HCT116 (cell line): ENCODE measurements at regions not wholly inside any gene's neighbourhood (a gene's known extent, or its start where the extent isn't known, plus 50 kb on each side); places are given as distances from the start of the nearest gene placed in this dataset.

ENCODE experiments used
- ATAC-seq: fragments of 200-7000 bp; cut with Tn5 transposase; 2 replicates; pipeline ENCODE4 v1.9.1; 2020; ENCODE audit warnings: mild to moderate bottlenecking, moderate library complexity
- BruUV-seq: library from RNA; stranded (reverse); fragments of 400-500 nt; replicated peaks from 2 replicates; lab custom pipeline; 2021; lab: Mats Ljungman, UMichigan
- CTCF ChIA-PET: fragments of 300-600 bp; sonication (Branson Sonifier 250); formaldehyde crosslinking; loops from one replicate; lab custom pipeline; 2021; ENCODE audit warnings: antibody characterized with exemption; lab: Charles Lee
- POLR2A ChIA-PET: fragments of 300-600, 350-600 bp; sonication (Branson Sonifier 250); formaldehyde crosslinking; loops from one replicate; lab custom pipeline; 2021; ENCODE audit warnings: antibody characterized with exemption; lab: Charles Lee
- RAD21 ChIA-PET, 2 experiments: fragments of 300-600 bp; sonication (Branson Sonifier 250); formaldehyde crosslinking; loops; one replicate each; lab custom pipeline; 2023; ENCODE audit warnings: low total read pairs in 2 of 2; ENCODE audit not compliant: uncharacterized antibody in 2 of 2, unreplicated experiment in 2 of 2, low non-redundant PET in 1 of 2; lab: Charles Lee
- DNase-seq: peaks from one replicate; pipeline ENCODE4 v3.0.0-alpha.2; 2010; ENCODE audit warnings: low read depth, low spot score
- H2AFZ ChIP-seq: fragments of 200-600 bp; shearing (Covaris generic), sonication (generic); 2 replicates; pipeline ENCODE4 v1.6.1; 2017; ENCODE audit warnings: low read depth, mixed run types, mixed read lengths, antibody characterized with exemption, low read length; ENCODE audit not compliant: poor library complexity, severe bottlenecking
- H3K27ac ChIP-seq: 2 replicates; pipeline ENCODE4 v1.5.1; 2012; ENCODE audit warnings: low read depth, low read length
- H3K27me3 ChIP-seq: fragments of 200-600 bp; sonication (generic); 2 replicates; pipeline ENCODE4 v1.6.1; 2016; ENCODE audit warnings: mixed run types, low read length, mixed read lengths; ENCODE audit not compliant: insufficient read depth
- H3K36me3 ChIP-seq, 2 experiments: fragments of 200-500 bp in 1 of 2; fragments of 200-600 bp in 1 of 2; sonication (Bioruptor generic) in 1 of 2; sonication (generic) in 1 of 2; 2 replicates each; pipeline versions ENCODE4 v1.5.1 to v1.6.1; 2014 to 2016; ENCODE audit warnings: low read length in 2 of 2, inconsistent platforms in 1 of 2, mixed read lengths in 1 of 2, mixed run types in 1 of 2; ENCODE audit not compliant: insufficient read depth in 2 of 2, control insufficient read depth in 1 of 2
- H3K4me1 ChIP-seq, 2 experiments: fragments of 200-600 bp in 1 of 2; sonication (generic) in 1 of 2; 2 replicates each; pipeline versions ENCODE4 v1.5.1 to v1.6.1; 2012 to 2017; ENCODE audit warnings: low read length in 2 of 2, inconsistent platforms in 1 of 2, mild to moderate bottlenecking in 1 of 2, mixed read lengths in 1 of 2, mixed run types in 1 of 2, moderate library complexity in 1 of 2; ENCODE audit not compliant: insufficient read depth in 2 of 2, control insufficient read depth in 1 of 2
- H3K4me2 ChIP-seq: fragments of 200-600 bp; sonication (generic); 2 replicates; pipeline ENCODE4 v1.6.1; 2017; ENCODE audit warnings: mixed run types, low read length, mixed read lengths
- H3K4me3 ChIP-seq, 2 experiments: fragments of 200-600 bp in 1 of 2; sonication (generic) in 1 of 2; replicated peaks in 1 of 2; 2 replicates each; pipeline ENCODE4 v1.5.1; 2011 to 2016; ENCODE audit warnings: low read length in 2 of 2, control low read depth in 1 of 2, low read depth in 1 of 2, mild to moderate bottlenecking in 1 of 2, mixed read lengths in 1 of 2, mixed run types in 1 of 2
- H3K79me2 ChIP-seq: fragments of 200-600 bp; sonication (generic); 2 replicates; pipeline ENCODE4 v1.6.1; 2017; ENCODE audit warnings: mild to moderate bottlenecking, mixed run types, low read length, moderate library complexity, mixed read lengths; ENCODE audit not compliant: insufficient read depth
- H3K9ac ChIP-seq: fragments of 200-600 bp; sonication (generic); 2 replicates; pipeline ENCODE4 v1.6.1; 2016; ENCODE audit warnings: low read length, mixed read lengths
- H3K9me2 ChIP-seq: fragments of 200-600 bp; sonication (generic), shearing (Covaris generic); 2 replicates; pipeline ENCODE4 v1.6.1; 2017; ENCODE audit warnings: mixed run types, mild to moderate bottlenecking, moderate library complexity; ENCODE audit not compliant: insufficient read depth
- H3K9me3 ChIP-seq, 2 experiments: fragments of 200-500 bp in 1 of 2; fragments of 200-600 bp in 1 of 2; sonication (Bioruptor generic) in 1 of 2; sonication (generic) in 1 of 2; 2 replicates each; pipeline ENCODE4 v1.6.1; 2014 to 2017; ENCODE audit warnings: low read length in 2 of 2, mixed read lengths in 2 of 2, inconsistent platforms in 1 of 2, low read depth in 1 of 2, mild to moderate bottlenecking in 1 of 2, mixed run types in 1 of 2, moderate library complexity in 1 of 2; ENCODE audit not compliant: control insufficient read depth in 1 of 2, insufficient read depth in 1 of 2
- H4K20me1 ChIP-seq: fragments of 200-600 bp; sonication (generic), shearing (Covaris generic); 2 replicates; pipeline ENCODE4 v1.6.1; 2017; ENCODE audit warnings: mixed run types, mild to moderate bottlenecking, moderate library complexity; ENCODE audit not compliant: insufficient read depth
- ATF3 ChIP-seq: IDR thresholded peaks from 2 replicates; pipeline ENCODE4 v1.6.1; 2012
- CBX3 ChIP-seq: IDR thresholded peaks from 2 replicates; pipeline ENCODE4 v1.6.1; 2012; ENCODE audit warnings: low read depth
- CTCF ChIP-seq, 3 experiments: fragments of 200-600 bp in 1 of 3; sonication (generic) in 1 of 3; IDR thresholded peaks in 2 of 3; conservative IDR thresholded peaks in 1 of 3; 2 replicates each; pipeline ENCODE4 v1.5.1; 2012 to 2017; ENCODE audit warnings: low read depth in 2 of 3, low read length in 2 of 3, antibody characterized with exemption in 1 of 3, borderline replicate concordance in 1 of 3, control low read depth in 1 of 3, mild to moderate bottlenecking in 1 of 3, mixed read lengths in 1 of 3, mixed run types in 1 of 3, moderate library complexity in 1 of 3; ENCODE audit not compliant: insufficient read depth in 1 of 3
- EGR1 ChIP-seq: IDR thresholded peaks from 2 replicates; pipeline ENCODE4 v1.6.1; 2012; ENCODE audit warnings: low read depth
- ELF1 ChIP-seq: IDR thresholded peaks from 2 replicates; pipeline ENCODE4 v1.6.1; 2012; ENCODE audit warnings: low read depth, borderline replicate concordance
- EZH2 ChIP-seq: fragments of 200-600 bp; sonication (generic); IDR thresholded peaks from 2 replicates; pipeline ENCODE4 v1.6.1; 2017; ENCODE audit warnings: antibody characterized with exemption, mixed run types
- EZH2phosphoT487 ChIP-seq: fragments of 200-600 bp; IDR thresholded peaks from 2 replicates; pipeline ENCODE4 v1.6.1; 2018; ENCODE audit warnings: antibody characterized with exemption, borderline replicate concordance
- JUND ChIP-seq: IDR thresholded peaks from 2 replicates; pipeline ENCODE4 v1.6.1; 2012
- POLR2A ChIP-seq: IDR thresholded peaks from 2 replicates; pipeline ENCODE4 v1.7.0; 2011; ENCODE audit warnings: borderline replicate concordance; ENCODE audit not compliant: insufficient read depth, insufficient read length; ENCODE audit errors: extremely low read depth
- POLR2AphosphoS5 ChIP-seq: IDR thresholded peaks from 2 replicates; pipeline ENCODE4 v1.6.1; 2011; ENCODE audit warnings: mild to moderate bottlenecking, low read depth, low read length, moderate library complexity
- SP1 ChIP-seq: IDR thresholded peaks from 2 replicates; pipeline ENCODE4 v1.6.1; 2012; ENCODE audit warnings: low read depth
- SRF ChIP-seq: IDR thresholded peaks from 2 replicates; pipeline ENCODE4 v1.6.1; 2012; ENCODE audit warnings: low read depth
- TCF7L2 ChIP-seq: IDR thresholded peaks from 2 replicates; pipeline ENCODE4 v1.7.0; 2011; ENCODE audit warnings: borderline replicate concordance, inconsistent platforms; ENCODE audit not compliant: insufficient read depth, insufficient read length; ENCODE audit errors: extremely low read depth
- ZBTB33 ChIP-seq: IDR thresholded peaks from 2 replicates; pipeline ENCODE4 v1.6.1; 2011; ENCODE audit warnings: mild to moderate bottlenecking, low read length, moderate library complexity; ENCODE audit not compliant: insufficient replicate concordance; ENCODE audit errors: extremely low read depth
- ZNF274 ChIP-seq: fragments of 200-500 bp; sonication (Bioruptor generic); IDR thresholded peaks from 2 replicates; pipeline ENCODE4 v1.6.1; 2014; ENCODE audit warnings: mild to moderate bottlenecking, low read depth, low read length, inconsistent platforms
- intact Hi-C: fragments of 100-400 bp; cut with micrococcal nuclease; formaldehyde crosslinking; loops from 2 replicates; pipeline ENCODE4 v1.10.0; 2022
- TF ChIP-seq, protein P1 (sequence below): IDR thresholded peaks from 2 replicates; pipeline ENCODE4 v1.6.1; 2012
- TF ChIP-seq, protein P2 (sequence below): IDR thresholded peaks from 2 replicates; pipeline ENCODE4 v1.6.1; 2012; ENCODE audit warnings: low read depth

DNA sequence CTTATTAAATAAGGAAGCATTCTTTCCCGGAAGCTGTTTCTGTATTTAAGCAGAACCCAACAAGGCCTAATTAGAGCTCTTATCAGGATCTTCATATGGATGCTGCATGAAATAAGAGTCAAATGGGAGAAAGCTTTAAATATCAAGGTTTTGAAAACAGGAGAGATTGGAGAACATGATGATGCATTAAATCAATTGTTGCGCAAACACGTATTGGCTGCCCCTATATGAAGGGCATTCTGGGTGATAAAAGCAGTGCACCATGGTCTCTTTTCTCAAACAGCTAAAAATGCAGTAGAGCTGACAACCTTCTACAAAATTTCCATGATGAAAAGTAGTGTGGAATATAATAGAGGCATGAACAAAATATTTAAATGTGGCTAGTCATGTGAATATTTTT is 98.9 kb downstream of the TBXT start:
- TF ChIP-seq EZH2 (no peak), SRF (no peak), SP1 (no peak), POLR2A (no peak), ZNF274 (no peak), TCF7L2 (no peak), EGR1 (no peak), ATF3 (no peak), JUND (no peak), ELF1 (no peak), CTCF (IDR thresholded peaks at IDR 0.05 in 2 of 3, conservative IDR thresholded peaks at IDR 0.05 in 1 of 3; ENCODE audit: borderline replicate concordance in 1 of 3, insufficient read depth in 1 of 3, low read depth in 2 of 3, low read length in 2 of 3) (no peak), EZH2phosphoT487 (no peak), CBX3 (no peak), ZBTB33 (no peak), POLR2AphosphoS5 (no peak)
- TF ChIP-seq, protein P1, sequence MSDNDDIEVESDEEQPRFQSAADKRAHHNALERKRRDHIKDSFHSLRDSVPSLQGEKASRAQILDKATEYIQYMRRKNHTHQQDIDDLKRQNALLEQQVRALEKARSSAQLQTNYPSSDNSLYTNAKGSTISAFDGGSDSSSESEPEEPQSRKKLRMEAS: no peak
- TF ChIP-seq, protein P2, sequence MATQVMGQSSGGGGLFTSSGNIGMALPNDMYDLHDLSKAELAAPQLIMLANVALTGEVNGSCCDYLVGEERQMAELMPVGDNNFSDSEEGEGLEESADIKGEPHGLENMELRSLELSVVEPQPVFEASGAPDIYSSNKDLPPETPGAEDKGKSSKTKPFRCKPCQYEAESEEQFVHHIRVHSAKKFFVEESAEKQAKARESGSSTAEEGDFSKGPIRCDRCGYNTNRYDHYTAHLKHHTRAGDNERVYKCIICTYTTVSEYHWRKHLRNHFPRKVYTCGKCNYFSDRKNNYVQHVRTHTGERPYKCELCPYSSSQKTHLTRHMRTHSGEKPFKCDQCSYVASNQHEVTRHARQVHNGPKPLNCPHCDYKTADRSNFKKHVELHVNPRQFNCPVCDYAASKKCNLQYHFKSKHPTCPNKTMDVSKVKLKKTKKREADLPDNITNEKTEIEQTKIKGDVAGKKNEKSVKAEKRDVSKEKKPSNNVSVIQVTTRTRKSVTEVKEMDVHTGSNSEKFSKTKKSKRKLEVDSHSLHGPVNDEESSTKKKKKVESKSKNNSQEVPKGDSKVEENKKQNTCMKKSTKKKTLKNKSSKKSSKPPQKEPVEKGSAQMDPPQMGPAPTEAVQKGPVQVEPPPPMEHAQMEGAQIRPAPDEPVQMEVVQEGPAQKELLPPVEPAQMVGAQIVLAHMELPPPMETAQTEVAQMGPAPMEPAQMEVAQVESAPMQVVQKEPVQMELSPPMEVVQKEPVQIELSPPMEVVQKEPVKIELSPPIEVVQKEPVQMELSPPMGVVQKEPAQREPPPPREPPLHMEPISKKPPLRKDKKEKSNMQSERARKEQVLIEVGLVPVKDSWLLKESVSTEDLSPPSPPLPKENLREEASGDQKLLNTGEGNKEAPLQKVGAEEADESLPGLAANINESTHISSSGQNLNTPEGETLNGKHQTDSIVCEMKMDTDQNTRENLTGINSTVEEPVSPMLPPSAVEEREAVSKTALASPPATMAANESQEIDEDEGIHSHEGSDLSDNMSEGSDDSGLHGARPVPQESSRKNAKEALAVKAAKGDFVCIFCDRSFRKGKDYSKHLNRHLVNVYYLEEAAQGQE: no peak
- TF ChIP-seq, all 23 proteins: peak for 0
- ATAC-seq: no peak
- RAD21 ChIA-PET: no interaction called here
- POLR2A ChIA-PET: no interaction called here
- Histone ChIP-seq H3K27me3 (no peaks in the 10 kb centered on the region), H2AFZ (no peak overlapping the region), H4K20me1 (no peaks in the 10 kb centered on the region), H3K4me3 (no peak overlapping the region), H3K36me3 (no peaks in the 10 kb centered on the region; a peak in 1 of 4 replicates), H3K9me2 (no peaks in the 10 kb centered on the region), H3K4me1 (no peaks in the 10 kb centered on the region), H3K4me2 (no peak overlapping the region), H3K27ac (no peak overlapping the region), H3K79me2 (no peaks in the 10 kb centered on the region), H3K9ac (no peak overlapping the region), H3K9me3 (no peaks in the 10 kb centered on the region; a peak in 1 of 4 replicates)
- no peak for DNase-seq
- intact Hi-C loops: no loop called here
- BruUV-seq: no TSS peak
- CTCF ChIA-PET: no interaction called here
